Osteoblast (primary cell): ENCODE measurements at regions not wholly inside any gene's neighbourhood (a gene's known extent, or its start where the extent isn't known, plus 50 kb on each side); places are given as distances from the start of the nearest gene placed in this dataset.

Experiments
- DNase-seq: peaks from one replicate; pipeline ENCODE4 v3.0.0; 2011; ENCODE audit warnings: low spot score, mixed read lengths; ENCODE audit not compliant: insufficient read length; ENCODE audit errors: missing footprints
- H2AFZ ChIP-seq: 2 replicates; pipeline ENCODE4 v1.6.0; 2011; ENCODE audit warnings: mild to moderate bottlenecking, low read length
- H3K27ac ChIP-seq: 2 replicates; pipeline ENCODE4 v1.5.1; 2011; ENCODE audit warnings: mild to moderate bottlenecking, low read depth, low read length, moderate library complexity
- H3K27me3 ChIP-seq: 2 replicates; pipeline ENCODE4 v1.6.0; 2012; ENCODE audit warnings: mild to moderate bottlenecking, control low read depth, inconsistent platforms, low read length, moderate library complexity; ENCODE audit not compliant: insufficient read depth
- H3K36me3 ChIP-seq: 2 replicates; pipeline ENCODE4 v1.5.1; 2011; ENCODE audit warnings: mild to moderate bottlenecking, low read length, control low read depth, moderate library complexity; ENCODE audit not compliant: insufficient read depth
- H3K4me1 ChIP-seq: 2 replicates; pipeline ENCODE4 v1.5.1; 2011; ENCODE audit warnings: mild to moderate bottlenecking, low read length, control low read depth, moderate library complexity; ENCODE audit not compliant: insufficient read depth
- H3K4me2 ChIP-seq: 2 replicates; pipeline ENCODE4 v1.6.0; 2011; ENCODE audit warnings: mild to moderate bottlenecking, low read length; ENCODE audit not compliant: insufficient read depth
- H3K4me3 ChIP-seq: fragments of 200-600 bp; sonication (generic); 3 replicates; pipeline ENCODE4 v1.5.1; 2012; ENCODE audit warnings: mild to moderate bottlenecking, low read length, inconsistent platforms; ENCODE audit not compliant: insufficient read depth
- H3K79me2 ChIP-seq: 2 replicates; pipeline ENCODE4 v1.6.0; 2012; ENCODE audit warnings: mild to moderate bottlenecking, low read length, control low read depth, inconsistent platforms; ENCODE audit not compliant: insufficient read depth
- H3K9me3 ChIP-seq: 2 replicates; pipeline ENCODE4 v1.5.1; 2011; ENCODE audit warnings: low read depth, low read length, control low read depth
- H4K20me1 ChIP-seq: 2 replicates; pipeline ENCODE4 v1.6.0; 2012; ENCODE audit warnings: mild to moderate bottlenecking, low read length, control low read depth; ENCODE audit not compliant: insufficient read depth
- TF ChIP-seq, protein P1 (sequence below): IDR thresholded peaks from 2 replicates; pipeline ENCODE4 v1.5.1; 2011; ENCODE audit warnings: mild to moderate bottlenecking, low read depth, low read length, moderate library complexity; ENCODE audit errors: extremely low read depth

GRCh38 chr12:61220337-61220736 lies 1039.9 kb upstream of the USP15 start:
- no peak for DNase-seq
- H3K36me3 ChIP-seq = no peaks in the 10 kb centered on the region
- H3K27me3 ChIP-seq = no peaks in the 10 kb centered on the region
- H3K9me3 ChIP-seq = no peaks in the 10 kb centered on the region
- no peak overlapping the region for H3K4me2 ChIP-seq
- no peaks in the 10 kb centered on the region for H3K79me2 ChIP-seq
- H3K4me1 ChIP-seq = no peaks in the 10 kb centered on the region
- no peaks in the 10 kb centered on the region for H4K20me1 ChIP-seq
- TF ChIP-seq, protein P1, sequence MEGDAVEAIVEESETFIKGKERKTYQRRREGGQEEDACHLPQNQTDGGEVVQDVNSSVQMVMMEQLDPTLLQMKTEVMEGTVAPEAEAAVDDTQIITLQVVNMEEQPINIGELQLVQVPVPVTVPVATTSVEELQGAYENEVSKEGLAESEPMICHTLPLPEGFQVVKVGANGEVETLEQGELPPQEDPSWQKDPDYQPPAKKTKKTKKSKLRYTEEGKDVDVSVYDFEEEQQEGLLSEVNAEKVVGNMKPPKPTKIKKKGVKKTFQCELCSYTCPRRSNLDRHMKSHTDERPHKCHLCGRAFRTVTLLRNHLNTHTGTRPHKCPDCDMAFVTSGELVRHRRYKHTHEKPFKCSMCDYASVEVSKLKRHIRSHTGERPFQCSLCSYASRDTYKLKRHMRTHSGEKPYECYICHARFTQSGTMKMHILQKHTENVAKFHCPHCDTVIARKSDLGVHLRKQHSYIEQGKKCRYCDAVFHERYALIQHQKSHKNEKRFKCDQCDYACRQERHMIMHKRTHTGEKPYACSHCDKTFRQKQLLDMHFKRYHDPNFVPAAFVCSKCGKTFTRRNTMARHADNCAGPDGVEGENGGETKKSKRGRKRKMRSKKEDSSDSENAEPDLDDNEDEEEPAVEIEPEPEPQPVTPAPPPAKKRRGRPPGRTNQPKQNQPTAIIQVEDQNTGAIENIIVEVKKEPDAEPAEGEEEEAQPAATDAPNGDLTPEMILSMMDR = no peak
- no peak overlapping the region for H2AFZ ChIP-seq
- no peak overlapping the region for H3K27ac ChIP-seq
- no peak overlapping the region for H3K4me3 ChIP-seq

DNA sequence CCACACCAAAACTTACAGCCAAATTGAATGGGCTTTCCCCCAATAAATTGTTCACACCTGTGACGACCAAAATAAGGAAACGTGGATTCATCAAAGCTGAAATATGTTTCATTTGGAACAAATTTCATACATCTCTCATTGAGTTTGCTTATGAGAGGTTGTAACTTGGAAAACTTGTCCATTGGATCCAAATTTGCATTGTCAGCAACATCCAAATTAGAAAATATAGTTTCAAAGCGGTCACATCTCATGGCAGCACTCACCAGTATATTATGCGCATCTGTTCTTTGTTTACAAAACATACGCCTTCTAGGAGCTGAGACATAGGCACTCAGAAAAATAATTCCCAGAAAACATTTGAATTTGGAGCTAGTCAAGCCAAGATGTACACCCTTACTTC lies 1028.2 kb upstream of the USP15 start:
- Histone ChIP-seq H3K27ac (no peak overlapping the region), H3K36me3 (no peaks in the 10 kb centered on the region), H3K4me1 (no peaks in the 10 kb centered on the region), H3K9me3 (no peaks in the 10 kb centered on the region), H3K27me3 (no peaks in the 10 kb centered on the region), H2AFZ (no peak overlapping the region), H4K20me1 (no peaks in the 10 kb centered on the region), H3K4me2 (no peak overlapping the region), H3K79me2 (no peaks in the 10 kb centered on the region), H3K4me3 (no peak overlapping the region)
- DNase-seq = no peak
- TF ChIP-seq, protein P1 = no peak

DNA sequence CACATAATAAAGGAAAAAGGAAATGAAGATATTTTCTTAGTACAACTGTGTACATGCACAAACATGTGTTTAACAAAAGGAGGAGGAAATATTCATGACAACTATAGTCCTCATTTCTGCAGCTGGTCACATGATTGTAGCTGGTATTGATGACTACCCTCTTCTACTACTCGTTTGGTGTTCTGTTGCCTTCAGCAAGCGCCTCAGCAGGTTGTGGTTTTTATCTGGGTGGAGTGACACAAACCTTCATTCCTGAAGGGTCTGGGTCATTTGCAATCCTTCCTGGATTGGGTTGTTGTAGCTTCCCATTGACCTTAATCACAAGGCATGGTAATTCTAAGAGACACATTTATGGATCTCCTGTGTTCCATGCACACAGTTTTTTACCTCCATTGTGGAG lies 1009.9 kb upstream of the USP15 start:
- no peak for DNase-seq
- H3K4me1 ChIP-seq = no peaks in the 10 kb centered on the region
- H3K9me3 ChIP-seq = peaks cover 3% of the 10 kb centered on the region
- no peaks in the 10 kb centered on the region for H4K20me1 ChIP-seq
- H3K27ac ChIP-seq = no peak overlapping the region
- H3K27me3 ChIP-seq = no peaks in the 10 kb centered on the region
- H2AFZ ChIP-seq = no peak overlapping the region
- H3K4me3 ChIP-seq = no peak overlapping the region
- no peak overlapping the region for H3K4me2 ChIP-seq
- TF ChIP-seq, protein P1 = no peak
- H3K79me2 ChIP-seq = no peaks in the 10 kb centered on the region
- H3K36me3 ChIP-seq = no peaks in the 10 kb centered on the region

GRCh38 chr12:61251076-61251475 lies 1009.1 kb upstream of the USP15 start:
- Histone ChIP-seq H3K27me3 (no peaks in the 10 kb centered on the region), H3K79me2 (no peaks in the 10 kb centered on the region), H3K36me3 (no peaks in the 10 kb centered on the region), H3K4me1 (no peaks in the 10 kb centered on the region), H3K27ac (no peak overlapping the region), H4K20me1 (no peaks in the 10 kb centered on the region), H3K4me3 (no peak overlapping the region), H2AFZ (no peak overlapping the region), H3K4me2 (no peak overlapping the region), H3K9me3 (peaks cover 3% of the 10 kb centered on the region)
- no peak for DNase-seq
- TF ChIP-seq, protein P1 = no peak
